ENCODE measurements at regions not wholly inside any gene's neighbourhood (a gene's known extent, or its start where the extent isn't known, plus 50 kb on each side); places are given as distances from the start of the nearest gene placed in this dataset.

DNA sequence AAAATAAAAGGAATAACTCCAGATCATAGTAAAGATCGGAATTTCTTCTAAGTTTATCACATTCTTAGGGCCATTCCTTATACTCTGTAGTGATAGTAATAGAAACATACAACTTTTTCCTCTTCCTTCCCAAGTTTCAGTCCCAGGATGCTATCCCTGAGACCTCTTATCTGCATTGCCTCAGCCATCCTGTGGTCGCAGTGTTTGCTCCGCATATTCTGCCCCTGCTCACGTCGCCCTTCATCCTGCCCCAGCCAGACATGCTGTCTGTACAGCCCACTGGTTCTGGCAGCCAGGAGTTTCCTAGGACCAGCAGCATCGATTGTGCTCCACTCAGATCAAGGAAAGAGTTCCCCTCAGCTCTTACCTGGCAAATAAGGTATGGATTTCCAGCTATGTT, 132.7 kb upstream of the ERCC6L2 start:
- no peak for TF ChIP-seq FOXP2 (optimal IDR thresholded peaks at IDR 0.05; ENCODE audit: borderline replicate concordance, extremely low read depth, extremely low read length, insufficient read depth)
- TF ChIP-seq POLR2AphosphoS5 (IDR thresholded peaks at IDR 0.05; ENCODE audit: low read depth, low read length): no peak
- TF ChIP-seq SIN3A (IDR thresholded peaks at IDR 0.05; ENCODE audit: borderline replicate concordance, insufficient read depth, low read length): no peak
- no peak for TF ChIP-seq TAF1 (IDR thresholded peaks at IDR 0.05; ENCODE audit: borderline replicate concordance, insufficient read depth, low read length)

Measured in PFSK-1 (cell line).